HL-60 (cell line): ENCODE measurements at regions not wholly inside any gene's neighbourhood (a gene's known extent, or its start where the extent isn't known, plus 50 kb on each side); places are given as distances from the start of the nearest gene placed in this dataset.

Experiments
- DNase-seq, 2 experiments: peaks; one replicate each; pipeline ENCODE4 v3.0.0-alpha.2; 2010 to 2020; ENCODE audit warnings: low read depth in 1 of 2, low spot score in 1 of 2
- H3K27ac ChIP-seq: fragments of 250-450 bp; sonication (Bioruptor Pico); replicated peaks from 2 replicates; pipeline ENCODE4 v1.5.1; 2020; ENCODE audit warnings: mild to moderate bottlenecking, moderate library complexity
- H3K27me3 ChIP-seq: fragments of 250-450 bp; sonication (Bioruptor Pico); 2 replicates; pipeline ENCODE4 v1.5.1; 2021; ENCODE audit warnings: mild to moderate bottlenecking, moderate library complexity; ENCODE audit not compliant: insufficient read depth, poor library complexity, severe bottlenecking
- H3K4me3 ChIP-seq: replicated peaks from 2 replicates; pipeline ENCODE4 v1.5.1; 2011; ENCODE audit warnings: mild to moderate bottlenecking, control low read depth, low read length; ENCODE audit not compliant: insufficient read depth
- CTCF ChIP-seq: IDR thresholded peaks from one replicate; pipeline ENCODE4 v1.5.1; 2011; ENCODE audit warnings: low read length, control low read depth, inconsistent platforms; ENCODE audit not compliant: insufficient read depth
- GABPA ChIP-seq: IDR thresholded peaks from 2 replicates; pipeline ENCODE4 v1.6.1; 2012; ENCODE audit warnings: low read depth
- POLR2AphosphoS5 ChIP-seq: IDR thresholded peaks from 2 replicates; pipeline ENCODE4 v1.6.1; 2012; ENCODE audit warnings: low read depth
- REST ChIP-seq: IDR thresholded peaks from 2 replicates; pipeline ENCODE4 v1.6.1; 2012; ENCODE audit warnings: low read depth; ENCODE audit not compliant: insufficient replicate concordance
- SPI1 ChIP-seq: IDR thresholded peaks from 2 replicates; pipeline ENCODE4 v1.6.1; 2012; ENCODE audit warnings: low read depth, mild to moderate bottlenecking, borderline replicate concordance

- H3K27me3 ChIP-seq: no peaks in the 10 kb centered on the region
- no peak for TF ChIP-seq CTCF
- TF ChIP-seq SPI1: no peak
- TF ChIP-seq POLR2AphosphoS5: no peak
- no peak for TF ChIP-seq GABPA
- TF ChIP-seq REST: no peak
- H3K27ac ChIP-seq: no peak overlapping the region
- H3K4me3 ChIP-seq: no peak overlapping the region
- no peak for DNase-seq
Measured at GRCh38 chr4:58606303-58606702, 1496.1 kb upstream of the IGFBP7 start.

- Histone ChIP-seq H3K27ac (no peak overlapping the region), H3K4me3 (no peak overlapping the region), H3K27me3 (no peaks in the 10 kb centered on the region)
- DNase-seq: no peak
- TF ChIP-seq SPI1 (no peak), REST (no peak), POLR2AphosphoS5 (no peak), CTCF (no peak), GABPA (no peak)
Measured at GRCh38 chr4:58603951-58604350, 1493.8 kb upstream of the IGFBP7 start.

GRCh38 chr4:58602731-58603359 lies 1492.7 kb upstream of the IGFBP7 start:
- Histone ChIP-seq H3K27ac (no peak overlapping the region), H3K4me3 (no peak overlapping the region), H3K27me3 (no peaks in the 10 kb centered on the region)
- no peak for DNase-seq
- TF ChIP-seq REST: no peak
- no peak for TF ChIP-seq POLR2AphosphoS5
- TF ChIP-seq GABPA: no peak
- no peak for TF ChIP-seq CTCF
- no peak for TF ChIP-seq SPI1
